Upper lobe of left lung (tissue), 6 donors: ENCODE measurements at regions not wholly inside any gene's neighbourhood (a gene's known extent, or its start where the extent isn't known, plus 50 kb on each side); places are given as distances from the start of the nearest gene placed in this dataset.

Source experiments
- ATAC-seq, 2 donors: fragments of 200-7000 bp; cut with Tn5 transposase; one replicate each; pipeline ENCODE4 v1.9.1; 2022; ENCODE audit warnings: mild to moderate bottlenecking in 2 of 2, moderate library complexity in 2 of 2; ENCODE audit not compliant: low FRiP score in 2 of 2
- DNase-seq, 2 donors: peaks; one replicate each; pipeline ENCODE4 v3.0.0-alpha.2; 2019 to 2020
- H3K27ac ChIP-seq, 4 donors: fragments of 200-600 bp; sonication (generic); one replicate each; pipeline ENCODE4 v1.5.1; 2016 to 2019
- H3K27me3 ChIP-seq, 4 donors: fragments of 200-600 bp; sonication (generic); one replicate each; pipeline ENCODE4 v1.5.1; 2017 to 2019
- H3K36me3 ChIP-seq, 4 donors: fragments of 200-600 bp; sonication (generic); one replicate each; pipeline ENCODE4 v1.5.1; 2016 to 2019
- H3K4me1 ChIP-seq, 4 donors: fragments of 200-600 bp; sonication (generic); one replicate each; pipeline ENCODE4 v1.5.1; 2018 to 2019
- H3K4me3 ChIP-seq, 4 donors: fragments of 200-600 bp; sonication (generic); one replicate each; pipeline ENCODE4 v1.5.1; 2017 to 2019; ENCODE audit warnings: mild to moderate bottlenecking in 2 of 4, moderate library complexity in 1 of 4
- H3K9me3 ChIP-seq, 4 donors: fragments of 200-600 bp; sonication (generic); one replicate each; pipeline ENCODE4 v1.5.1; 2018 to 2019
- EP300 ChIP-seq, 4 donors: sonication (generic); formaldehyde crosslinking; IDR thresholded peaks; one replicate each; pipeline ENCODE4 v1.5.1; 2017; ENCODE audit warnings: antibody characterized with exemption in 4 of 4, control low read depth in 2 of 4
- POLR2A ChIP-seq, 4 donors: fragments of 450-650 bp; IDR thresholded peaks; one replicate each; pipeline ENCODE4 v1.5.1; 2016 to 2017; ENCODE audit warnings: antibody characterized with exemption in 4 of 4, mild to moderate bottlenecking in 2 of 4
- POLR2AphosphoS5 ChIP-seq, 2 donors: sonication (generic); formaldehyde crosslinking; IDR thresholded peaks; one replicate each; pipeline ENCODE4 v1.5.1; 2017; ENCODE audit warnings: antibody characterized with exemption in 2 of 2
- WGBS, 2 donors: methylation state at CpG; one replicate each; pipeline ENCODE4 v1.1.5; 2017 to 2018; 5-methylcytosine and 5-hydroxymethylcytosine counted together
- TF ChIP-seq, protein P1 (sequence below), 6 experiments: fragments of 450-650 bp in 4 of 6; fragments of 200-600 bp in 2 of 6; sonication (generic) in 2 of 6; IDR thresholded peaks; one replicate each; pipeline ENCODE4 v1.5.1; 2016 to 2019; ENCODE audit warnings: antibody characterized with exemption in 6 of 6
- donor health status: DM: no; HTN: no; CAD: no; lungs with moderate emphysema.
- donor health status: DM: no; HTN: yes; CAD: no; lungs with severe emphysema.

- peak in 1 of 2 donors; percentile 81 for ATAC-seq
These were observed 130.8 kb downstream of the LYPLAL1 start for GRCh38 chr1:219304227-219305226.

GRCh38 chr1:219302697-219303096 lies 129.0 kb downstream of the LYPLAL1 start:
- no peaks in the 10 kb centered on the region for H3K27me3 ChIP-seq
- H3K4me1 ChIP-seq = no peaks in the 10 kb centered on the region
- no peak for DNase-seq
- no peak overlapping the region for H3K4me3 ChIP-seq
- WGBS, 2 donors = 52 to 67% methylated on average over 1 of the region's 1 CpG
- no peaks in the 10 kb centered on the region for H3K9me3 ChIP-seq
- no peak for ATAC-seq
- no peak overlapping the region for H3K27ac ChIP-seq
- H3K36me3 ChIP-seq = no peaks in the 10 kb centered on the region
- TF ChIP-seq EP300 (IDR thresholded peaks at IDR 0.05) (no peak), POLR2A (IDR thresholded peaks at IDR 0.05) (no peak), POLR2AphosphoS5 (IDR thresholded peaks at IDR 0.05) (no peak)
- TF ChIP-seq, protein P1, sequence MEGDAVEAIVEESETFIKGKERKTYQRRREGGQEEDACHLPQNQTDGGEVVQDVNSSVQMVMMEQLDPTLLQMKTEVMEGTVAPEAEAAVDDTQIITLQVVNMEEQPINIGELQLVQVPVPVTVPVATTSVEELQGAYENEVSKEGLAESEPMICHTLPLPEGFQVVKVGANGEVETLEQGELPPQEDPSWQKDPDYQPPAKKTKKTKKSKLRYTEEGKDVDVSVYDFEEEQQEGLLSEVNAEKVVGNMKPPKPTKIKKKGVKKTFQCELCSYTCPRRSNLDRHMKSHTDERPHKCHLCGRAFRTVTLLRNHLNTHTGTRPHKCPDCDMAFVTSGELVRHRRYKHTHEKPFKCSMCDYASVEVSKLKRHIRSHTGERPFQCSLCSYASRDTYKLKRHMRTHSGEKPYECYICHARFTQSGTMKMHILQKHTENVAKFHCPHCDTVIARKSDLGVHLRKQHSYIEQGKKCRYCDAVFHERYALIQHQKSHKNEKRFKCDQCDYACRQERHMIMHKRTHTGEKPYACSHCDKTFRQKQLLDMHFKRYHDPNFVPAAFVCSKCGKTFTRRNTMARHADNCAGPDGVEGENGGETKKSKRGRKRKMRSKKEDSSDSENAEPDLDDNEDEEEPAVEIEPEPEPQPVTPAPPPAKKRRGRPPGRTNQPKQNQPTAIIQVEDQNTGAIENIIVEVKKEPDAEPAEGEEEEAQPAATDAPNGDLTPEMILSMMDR (IDR thresholded peaks at IDR 0.05) = no peak

More at GRCh38 chr1:219304227-219305226, 130.8 kb downstream of the LYPLAL1 start:
- Histone ChIP-seq H3K4me3 (no peak overlapping the region), H3K9me3 (peaks cover 0 to 4% (median 0%) of the 10 kb centered on the region in 4 donors), H3K27me3 (no peaks in the 10 kb centered on the region), H3K27ac (no peak overlapping the region), H3K36me3 (no peaks in the 10 kb centered on the region), H3K4me1 (no peaks in the 10 kb centered on the region)
- DNase-seq = no peak
- 69 to 70% methylated on average over 9 of the region's 9 CpGs for WGBS, 2 donors
- TF ChIP-seq POLR2AphosphoS5 (IDR thresholded peaks at IDR 0.05) = no peak
- TF ChIP-seq EP300 (IDR thresholded peaks at IDR 0.05) = no peak
- TF ChIP-seq, protein P1 (IDR thresholded peaks at IDR 0.05) = no peak
- no peak for TF ChIP-seq POLR2A (IDR thresholded peaks at IDR 0.05)

DNA sequence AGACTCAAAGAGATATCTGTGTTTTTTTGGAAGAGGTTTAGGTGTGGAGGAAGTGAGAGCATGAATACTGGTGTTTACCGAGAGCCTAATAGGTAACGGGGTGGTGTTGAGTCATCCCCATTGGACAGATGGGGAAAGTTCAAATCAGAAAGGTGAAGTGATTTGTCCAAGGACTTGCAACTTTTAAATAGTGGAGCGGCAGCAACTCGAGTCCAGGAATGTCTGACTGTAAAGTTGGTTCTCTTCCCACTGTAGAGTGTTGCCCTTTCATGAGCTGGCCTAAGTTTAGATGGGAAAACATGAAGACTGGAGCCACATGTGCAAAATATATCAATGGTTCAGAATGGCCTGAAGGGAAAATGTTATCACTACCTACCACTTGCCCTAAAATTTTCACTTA lies 125.7 kb downstream of the LYPLAL1 start:
- Histone ChIP-seq H3K36me3 (no peaks in the 10 kb centered on the region), H3K4me1 (no peaks in the 10 kb centered on the region), H3K27me3 (no peaks in the 10 kb centered on the region), H3K4me3 (no peak overlapping the region), H3K27ac (no peak overlapping the region), H3K9me3 (no peaks in the 10 kb centered on the region)
- DNase-seq = no peak
- TF ChIP-seq POLR2A (IDR thresholded peaks at IDR 0.05) (no peak), POLR2AphosphoS5 (IDR thresholded peaks at IDR 0.05) (no peak), EP300 (IDR thresholded peaks at IDR 0.05) (no peak)
- TF ChIP-seq, protein P1 (IDR thresholded peaks at IDR 0.05) = no peak
- 81 to 85% methylated on average over 4 of the region's 4 CpGs for WGBS, 2 donors
- no peak for ATAC-seq

DNA sequence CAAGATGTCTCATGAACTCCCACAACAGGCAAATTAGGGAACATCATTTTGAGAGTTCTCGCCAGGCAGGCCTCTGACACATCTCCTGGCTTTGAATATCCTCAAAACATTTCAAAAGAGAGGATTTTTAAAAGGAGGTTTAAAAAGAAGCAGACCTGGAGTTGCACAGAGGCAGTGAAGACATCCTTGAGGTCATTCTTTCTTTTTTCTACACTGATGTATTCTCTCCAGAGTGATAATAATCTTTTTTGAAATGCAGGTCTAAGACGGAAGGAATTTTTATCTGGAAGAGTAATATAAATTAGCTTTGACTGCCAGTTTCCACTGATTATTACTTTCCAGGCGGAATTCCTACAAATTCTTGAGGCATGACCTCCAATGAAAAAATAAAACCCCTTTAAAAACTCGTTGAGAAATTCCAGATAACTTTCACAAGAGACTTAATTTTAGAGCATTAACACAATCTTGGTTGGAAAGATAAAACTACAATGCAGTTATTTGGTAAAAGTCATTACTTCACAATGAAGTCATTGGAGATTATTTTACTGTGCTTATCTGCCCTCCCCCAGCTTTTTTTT lies 125.0 kb downstream of the LYPLAL1 start:
- TF ChIP-seq POLR2AphosphoS5 (IDR thresholded peaks at IDR 0.05) = no peak
- TF ChIP-seq EP300 (IDR thresholded peaks at IDR 0.05) = no peak
- no peak for TF ChIP-seq POLR2A (IDR thresholded peaks at IDR 0.05)
- TF ChIP-seq, protein P1 (IDR thresholded peaks at IDR 0.05) = no peak
- Histone ChIP-seq H3K4me3 (no peak overlapping the region), H3K36me3 (no peaks in the 10 kb centered on the region), H3K9me3 (no peaks in the 10 kb centered on the region), H3K27ac (no peak overlapping the region), H3K27me3 (no peaks in the 10 kb centered on the region), H3K4me1 (no peaks in the 10 kb centered on the region)
- ATAC-seq (peak in 1 of 2 donors; percentile 87), DNase-seq (no peak)
- WGBS, 2 donors = 64 to 78% methylated on average over 4 of the region's 4 CpGs
